HCT116 (cell line): ENCODE measurements at regions not wholly inside any gene's neighbourhood (a gene's known extent, or its start where the extent isn't known, plus 50 kb on each side); places are given as distances from the start of the nearest gene placed in this dataset.

ENCODE experiments used
- ATAC-seq: fragments of 200-7000 bp; cut with Tn5 transposase; 2 replicates; pipeline ENCODE4 v1.9.1; 2020; ENCODE audit warnings: mild to moderate bottlenecking, moderate library complexity
- BruUV-seq: library from RNA; stranded (reverse); fragments of 400-500 nt; replicated peaks from 2 replicates; lab custom pipeline; 2021; lab: Mats Ljungman, UMichigan
- CTCF ChIA-PET: fragments of 300-600 bp; sonication (Branson Sonifier 250); formaldehyde crosslinking; loops from one replicate; lab custom pipeline; 2021; ENCODE audit warnings: antibody characterized with exemption; lab: Charles Lee
- POLR2A ChIA-PET: fragments of 300-600, 350-600 bp; sonication (Branson Sonifier 250); formaldehyde crosslinking; loops from one replicate; lab custom pipeline; 2021; ENCODE audit warnings: antibody characterized with exemption; lab: Charles Lee
- RAD21 ChIA-PET, 2 experiments: fragments of 300-600 bp; sonication (Branson Sonifier 250); formaldehyde crosslinking; loops; one replicate each; lab custom pipeline; 2023; ENCODE audit warnings: low total read pairs in 2 of 2; ENCODE audit not compliant: uncharacterized antibody in 2 of 2, unreplicated experiment in 2 of 2, low non-redundant PET in 1 of 2; lab: Charles Lee
- DNase-seq: peaks from one replicate; pipeline ENCODE4 v3.0.0-alpha.2; 2010; ENCODE audit warnings: low read depth, low spot score
- H2AFZ ChIP-seq: fragments of 200-600 bp; shearing (Covaris generic), sonication (generic); 2 replicates; pipeline ENCODE4 v1.6.1; 2017; ENCODE audit warnings: low read depth, mixed run types, mixed read lengths, antibody characterized with exemption, low read length; ENCODE audit not compliant: poor library complexity, severe bottlenecking
- H3K27ac ChIP-seq: 2 replicates; pipeline ENCODE4 v1.5.1; 2012; ENCODE audit warnings: low read depth, low read length
- H3K27me3 ChIP-seq: fragments of 200-600 bp; sonication (generic); 2 replicates; pipeline ENCODE4 v1.6.1; 2016; ENCODE audit warnings: mixed run types, low read length, mixed read lengths; ENCODE audit not compliant: insufficient read depth
- H3K36me3 ChIP-seq, 2 experiments: fragments of 200-500 bp in 1 of 2; fragments of 200-600 bp in 1 of 2; sonication (Bioruptor generic) in 1 of 2; sonication (generic) in 1 of 2; 2 replicates each; pipeline versions ENCODE4 v1.5.1 to v1.6.1; 2014 to 2016; ENCODE audit warnings: low read length in 2 of 2, inconsistent platforms in 1 of 2, mixed read lengths in 1 of 2, mixed run types in 1 of 2; ENCODE audit not compliant: insufficient read depth in 2 of 2, control insufficient read depth in 1 of 2
- H3K4me1 ChIP-seq, 2 experiments: fragments of 200-600 bp in 1 of 2; sonication (generic) in 1 of 2; 2 replicates each; pipeline versions ENCODE4 v1.5.1 to v1.6.1; 2012 to 2017; ENCODE audit warnings: low read length in 2 of 2, inconsistent platforms in 1 of 2, mild to moderate bottlenecking in 1 of 2, mixed read lengths in 1 of 2, mixed run types in 1 of 2, moderate library complexity in 1 of 2; ENCODE audit not compliant: insufficient read depth in 2 of 2, control insufficient read depth in 1 of 2
- H3K4me2 ChIP-seq: fragments of 200-600 bp; sonication (generic); 2 replicates; pipeline ENCODE4 v1.6.1; 2017; ENCODE audit warnings: mixed run types, low read length, mixed read lengths
- H3K4me3 ChIP-seq, 2 experiments: fragments of 200-600 bp in 1 of 2; sonication (generic) in 1 of 2; replicated peaks in 1 of 2; 2 replicates each; pipeline ENCODE4 v1.5.1; 2011 to 2016; ENCODE audit warnings: low read length in 2 of 2, control low read depth in 1 of 2, low read depth in 1 of 2, mild to moderate bottlenecking in 1 of 2, mixed read lengths in 1 of 2, mixed run types in 1 of 2
- H3K79me2 ChIP-seq: fragments of 200-600 bp; sonication (generic); 2 replicates; pipeline ENCODE4 v1.6.1; 2017; ENCODE audit warnings: mild to moderate bottlenecking, mixed run types, low read length, moderate library complexity, mixed read lengths; ENCODE audit not compliant: insufficient read depth
- H3K9ac ChIP-seq: fragments of 200-600 bp; sonication (generic); 2 replicates; pipeline ENCODE4 v1.6.1; 2016; ENCODE audit warnings: low read length, mixed read lengths
- H3K9me2 ChIP-seq: fragments of 200-600 bp; sonication (generic), shearing (Covaris generic); 2 replicates; pipeline ENCODE4 v1.6.1; 2017; ENCODE audit warnings: mixed run types, mild to moderate bottlenecking, moderate library complexity; ENCODE audit not compliant: insufficient read depth
- H3K9me3 ChIP-seq, 2 experiments: fragments of 200-500 bp in 1 of 2; fragments of 200-600 bp in 1 of 2; sonication (Bioruptor generic) in 1 of 2; sonication (generic) in 1 of 2; 2 replicates each; pipeline ENCODE4 v1.6.1; 2014 to 2017; ENCODE audit warnings: low read length in 2 of 2, mixed read lengths in 2 of 2, inconsistent platforms in 1 of 2, low read depth in 1 of 2, mild to moderate bottlenecking in 1 of 2, mixed run types in 1 of 2, moderate library complexity in 1 of 2; ENCODE audit not compliant: control insufficient read depth in 1 of 2, insufficient read depth in 1 of 2
- H4K20me1 ChIP-seq: fragments of 200-600 bp; sonication (generic), shearing (Covaris generic); 2 replicates; pipeline ENCODE4 v1.6.1; 2017; ENCODE audit warnings: mixed run types, mild to moderate bottlenecking, moderate library complexity; ENCODE audit not compliant: insufficient read depth
- ATF3 ChIP-seq: IDR thresholded peaks from 2 replicates; pipeline ENCODE4 v1.6.1; 2012
- EGR1 ChIP-seq: IDR thresholded peaks from 2 replicates; pipeline ENCODE4 v1.6.1; 2012; ENCODE audit warnings: low read depth
- ELF1 ChIP-seq: IDR thresholded peaks from 2 replicates; pipeline ENCODE4 v1.6.1; 2012; ENCODE audit warnings: low read depth, borderline replicate concordance
- EZH2phosphoT487 ChIP-seq: fragments of 200-600 bp; IDR thresholded peaks from 2 replicates; pipeline ENCODE4 v1.6.1; 2018; ENCODE audit warnings: antibody characterized with exemption, borderline replicate concordance
- FOSL1 ChIP-seq: IDR thresholded peaks from 2 replicates; pipeline ENCODE4 v1.6.1; 2012; ENCODE audit warnings: low read depth
- POLR2A ChIP-seq: IDR thresholded peaks from 2 replicates; pipeline ENCODE4 v1.7.0; 2011; ENCODE audit warnings: borderline replicate concordance; ENCODE audit not compliant: insufficient read depth, insufficient read length; ENCODE audit errors: extremely low read depth
- POLR2AphosphoS5 ChIP-seq: IDR thresholded peaks from 2 replicates; pipeline ENCODE4 v1.6.1; 2011; ENCODE audit warnings: mild to moderate bottlenecking, low read depth, low read length, moderate library complexity
- RAD21 ChIP-seq: IDR thresholded peaks from 2 replicates; pipeline ENCODE4 v1.6.1; 2012; ENCODE audit warnings: low read depth, mild to moderate bottlenecking
- SP1 ChIP-seq: IDR thresholded peaks from 2 replicates; pipeline ENCODE4 v1.6.1; 2012; ENCODE audit warnings: low read depth
- SRF ChIP-seq: IDR thresholded peaks from 2 replicates; pipeline ENCODE4 v1.6.1; 2012; ENCODE audit warnings: low read depth
- TCF7L2 ChIP-seq: IDR thresholded peaks from 2 replicates; pipeline ENCODE4 v1.7.0; 2011; ENCODE audit warnings: borderline replicate concordance, inconsistent platforms; ENCODE audit not compliant: insufficient read depth, insufficient read length; ENCODE audit errors: extremely low read depth
- ZFX ChIP-seq: fragments of 450-650 bp; IDR thresholded peaks from 2 replicates; pipeline ENCODE4 v1.6.1; 2017
- ZNF274 ChIP-seq: fragments of 200-500 bp; sonication (Bioruptor generic); IDR thresholded peaks from 2 replicates; pipeline ENCODE4 v1.6.1; 2014; ENCODE audit warnings: mild to moderate bottlenecking, low read depth, low read length, inconsistent platforms
- intact Hi-C: fragments of 100-400 bp; cut with micrococcal nuclease; formaldehyde crosslinking; loops from 2 replicates; pipeline ENCODE4 v1.10.0; 2022

GRCh38 chr1:214899908-214900460 is 182.6 kb upstream of the KCNK2 start:
- Histone ChIP-seq H3K27ac (no peak overlapping the region), H3K9me2 (no peaks in the 10 kb centered on the region), H3K9ac (no peak overlapping the region), H4K20me1 (no peaks in the 10 kb centered on the region), H3K79me2 (no peaks in the 10 kb centered on the region), H3K9me3 (no peaks in the 10 kb centered on the region), H3K36me3 (no peaks in the 10 kb centered on the region), H3K4me1 (peaks cover 0 to 22% of the 10 kb centered on the region in 2 experiments; a peak in 2 of 4 replicates), H2AFZ (no peak overlapping the region), H3K27me3 (no peaks in the 10 kb centered on the region), H3K4me3 (no peak overlapping the region), H3K4me2 (no peak overlapping the region)
- no peak for DNase-seq
- ChIA-PET CTCF (no interaction called here), RAD21 (no interaction called here), POLR2A (no interaction called here)
- no TSS peak for BruUV-seq
- ATAC-seq, result no peak
- intact Hi-C loops, result no loop called here
- no peak for TF ChIP-seq ELF1
- no peak for TF ChIP-seq ZNF274
- TF ChIP-seq POLR2AphosphoS5, result no peak
- no peak for TF ChIP-seq SRF
- TF ChIP-seq SP1, result no peak
- no peak for TF ChIP-seq TCF7L2
- TF ChIP-seq POLR2A, result no peak
- no peak for TF ChIP-seq RAD21
- TF ChIP-seq EZH2phosphoT487, result no peak

- Histone ChIP-seq H4K20me1 (no peaks in the 10 kb centered on the region), H3K27ac (no peak overlapping the region), H3K79me2 (no peaks in the 10 kb centered on the region), H3K9me3 (no peaks in the 10 kb centered on the region), H3K4me1 (peaks cover 0 to 22% of the 10 kb centered on the region in 2 experiments; a peak in 2 of 4 replicates), H3K36me3 (no peaks in the 10 kb centered on the region), H3K4me3 (no peak overlapping the region), H2AFZ (no peak overlapping the region), H3K9me2 (no peaks in the 10 kb centered on the region), H3K9ac (no peak overlapping the region), H3K27me3 (no peaks in the 10 kb centered on the region), H3K4me2 (no peak overlapping the region)
- POLR2A ChIA-PET, result no interaction called here
- RAD21 ChIA-PET, result no interaction called here
- CTCF ChIA-PET, result no interaction called here
- DNase-seq, result no peak
- TF ChIP-seq ATF3 (no peak), FOSL1 (no peak), ZFX (no peak), ELF1 (no peak), EGR1 (no peak)
- intact Hi-C loops, result no loop called here
- BruUV-seq, result no TSS peak
- no peak for ATAC-seq
Measured at GRCh38 chr1:214900590-214900989, 181.9 kb upstream of the KCNK2 start.
